ENCODE measurements at regions not wholly inside any gene's neighbourhood (a gene's known extent, or its start where the extent isn't known, plus 50 kb on each side); places are given as distances from the start of the nearest gene placed in this dataset.

GRCh38 chr6:17015551-17016381 is 86.1 kb upstream of the STMND1 start:
- DNase-seq (ENCODE audit: low spot score): no peak
- no peak for TF ChIP-seq CTCF (IDR thresholded peaks at IDR 0.05; ENCODE audit: borderline replicate concordance, control extremely low read depth, extremely low read depth, insufficient read depth, missing control alignments)
- in situ Hi-C loops (cut with MboI; ENCODE audit: low sequenced_read_pairs, unreplicated experiment): no loop called here

DNA sequence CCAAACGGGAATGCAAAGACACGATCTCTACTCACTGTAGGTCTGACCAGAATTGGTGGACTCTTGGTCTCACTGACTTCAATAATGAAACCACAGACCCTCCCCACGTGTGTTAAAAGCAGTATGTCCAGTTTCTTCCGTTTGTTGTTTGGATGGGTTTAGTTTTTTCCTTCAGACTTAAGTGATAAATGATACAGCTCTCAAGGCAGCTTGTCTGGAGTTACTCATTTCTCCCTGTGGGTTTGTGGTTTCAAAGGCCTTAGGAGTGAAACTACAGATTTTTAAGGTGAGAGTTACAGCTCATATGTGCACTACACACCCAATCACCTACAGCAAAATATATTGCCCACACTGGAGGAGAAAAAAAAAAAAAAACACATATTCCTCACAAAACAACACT is 86.7 kb upstream of the STMND1 start:
- no peak for TF ChIP-seq CTCF (IDR thresholded peaks at IDR 0.05; ENCODE audit: borderline replicate concordance, control extremely low read depth, extremely low read depth, insufficient read depth, missing control alignments)
- no peak for DNase-seq (ENCODE audit: low spot score)
- in situ Hi-C loops (cut with MboI; ENCODE audit: low sequenced_read_pairs, unreplicated experiment): no loop called here

- in situ Hi-C loops (cut with MboI; ENCODE audit: low sequenced_read_pairs, unreplicated experiment): no loop called here
- no peak for TF ChIP-seq CTCF (IDR thresholded peaks at IDR 0.05; ENCODE audit: borderline replicate concordance, control extremely low read depth, extremely low read depth, insufficient read depth, missing control alignments)
- DNase-seq (ENCODE audit: low spot score): no peak
These were observed 88.1 kb upstream of the STMND1 start for GRCh38 chr6:17013701-17014100.

DNA sequence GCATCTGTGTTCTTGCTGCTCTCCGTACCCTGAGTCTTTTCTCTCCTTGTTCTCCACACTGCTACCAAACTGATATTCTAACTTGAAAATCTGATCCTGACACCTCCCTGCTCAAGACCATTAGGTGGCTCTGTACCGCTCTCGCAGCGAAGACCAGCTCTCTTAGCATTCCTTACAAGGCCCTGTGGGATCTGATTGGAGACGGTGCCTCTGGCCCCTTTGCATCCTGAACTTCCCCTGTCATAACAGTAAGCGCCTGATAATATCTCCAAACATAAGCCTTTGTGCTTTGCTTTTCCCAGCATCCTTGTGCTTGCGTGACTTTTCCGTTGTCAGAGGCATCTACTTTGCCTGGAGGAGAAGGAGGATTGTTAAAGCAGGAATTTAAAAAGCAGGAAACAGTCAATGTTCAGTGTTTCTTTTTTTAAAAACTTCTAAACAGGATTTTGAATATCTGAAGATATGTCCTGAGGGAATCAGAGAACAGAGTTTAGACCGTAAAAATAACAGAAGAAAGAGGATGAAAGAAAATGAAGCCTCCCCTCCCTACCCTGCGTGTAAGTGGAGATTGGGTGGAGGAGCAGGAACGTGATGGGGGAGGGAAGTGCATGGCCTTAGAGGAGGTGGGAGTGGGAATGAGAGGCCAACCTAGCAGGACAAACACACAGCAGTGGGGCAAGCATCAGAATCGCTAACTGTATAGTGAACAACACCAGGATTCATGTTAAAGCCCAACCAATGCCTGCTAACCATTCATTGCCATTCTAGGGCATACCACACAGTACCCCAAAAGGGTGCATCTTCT is 89.2 kb upstream of the STMND1 start:
- TF ChIP-seq CTCF (IDR thresholded peaks at IDR 0.05; ENCODE audit: borderline replicate concordance, control extremely low read depth, extremely low read depth, insufficient read depth, missing control alignments): no peak
- in situ Hi-C loops (cut with MboI; ENCODE audit: low sequenced_read_pairs, unreplicated experiment): no loop called here
- DNase-seq (ENCODE audit: low spot score): no peak

DNA sequence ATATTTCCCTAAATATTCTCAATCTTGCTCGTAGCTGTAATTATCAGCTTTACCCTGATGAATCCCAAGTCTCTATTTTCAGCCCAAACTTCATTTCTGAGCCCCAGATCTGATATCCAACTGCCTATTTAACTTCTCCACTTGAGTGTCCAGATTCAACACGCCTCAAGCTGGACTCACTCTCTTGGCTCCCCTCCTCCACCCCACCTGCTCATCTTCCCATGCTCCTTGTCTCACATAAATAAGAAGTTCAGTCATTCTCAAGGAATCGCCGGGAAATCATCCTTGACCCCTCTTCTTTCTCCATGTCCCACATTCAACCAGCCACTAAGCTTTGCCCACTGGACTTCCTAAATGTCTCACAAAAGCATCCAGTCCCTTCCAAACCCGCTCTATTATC is 89.9 kb upstream of the STMND1 start:
- in situ Hi-C loops (cut with MboI; ENCODE audit: low sequenced_read_pairs, unreplicated experiment): no loop called here
- DNase-seq (ENCODE audit: low spot score): no peak
- TF ChIP-seq CTCF (IDR thresholded peaks at IDR 0.05; ENCODE audit: borderline replicate concordance, control extremely low read depth, extremely low read depth, insufficient read depth, missing control alignments): no peak

GRCh38 chr6:17007749-17008148 is 94.1 kb upstream of the STMND1 start:
- no peak for DNase-seq (ENCODE audit: low spot score)
- in situ Hi-C loops (cut with MboI; ENCODE audit: low sequenced_read_pairs, unreplicated experiment): no loop called here
- no peak for TF ChIP-seq CTCF (IDR thresholded peaks at IDR 0.05; ENCODE audit: borderline replicate concordance, control extremely low read depth, extremely low read depth, insufficient read depth, missing control alignments)

Data from GM13976 (cell line).